DND-41 (cell line): ENCODE measurements at regions not wholly inside any gene's neighbourhood (a gene's known extent, or its start where the extent isn't known, plus 50 kb on each side); places are given as distances from the start of the nearest gene placed in this dataset.

Source experiments
- EZH2 ChIP-seq: IDR thresholded peaks from 3 replicates; pipeline ENCODE4 v1.6.1; 2012; ENCODE audit warnings: borderline replicate concordance, low read depth, mild to moderate bottlenecking, moderate library complexity, low read length, inconsistent platforms; ENCODE audit not compliant: severe bottlenecking
- TF ChIP-seq, protein P1 (sequence below): IDR thresholded peaks from 2 replicates; pipeline ENCODE4 v1.5.1; 2012; ENCODE audit warnings: borderline replicate concordance, low read length, moderate library complexity, mild to moderate bottlenecking; ENCODE audit not compliant: poor library complexity, severe bottlenecking; ENCODE audit errors: extremely low read depth

DNA sequence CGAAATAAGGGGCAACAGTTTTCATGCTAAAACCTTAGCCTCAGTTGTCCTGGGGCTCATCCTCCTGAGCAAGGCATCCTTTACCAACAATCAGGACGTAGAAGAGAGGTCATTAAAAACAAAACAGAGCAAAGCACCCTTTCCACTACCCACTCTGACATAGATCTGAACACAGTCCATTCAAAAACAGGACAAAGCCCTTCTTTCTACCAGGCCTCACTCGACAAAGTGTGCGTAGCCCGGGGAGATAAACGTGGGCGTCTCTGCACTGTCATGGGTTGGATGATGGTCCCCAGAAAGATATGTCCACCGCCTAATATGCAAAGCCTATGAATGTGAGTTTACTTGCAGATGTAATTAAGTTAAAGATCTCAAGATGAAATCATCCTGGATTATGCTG is 60.6 kb upstream of the TAS2R1 start:
- TF ChIP-seq, protein P1, sequence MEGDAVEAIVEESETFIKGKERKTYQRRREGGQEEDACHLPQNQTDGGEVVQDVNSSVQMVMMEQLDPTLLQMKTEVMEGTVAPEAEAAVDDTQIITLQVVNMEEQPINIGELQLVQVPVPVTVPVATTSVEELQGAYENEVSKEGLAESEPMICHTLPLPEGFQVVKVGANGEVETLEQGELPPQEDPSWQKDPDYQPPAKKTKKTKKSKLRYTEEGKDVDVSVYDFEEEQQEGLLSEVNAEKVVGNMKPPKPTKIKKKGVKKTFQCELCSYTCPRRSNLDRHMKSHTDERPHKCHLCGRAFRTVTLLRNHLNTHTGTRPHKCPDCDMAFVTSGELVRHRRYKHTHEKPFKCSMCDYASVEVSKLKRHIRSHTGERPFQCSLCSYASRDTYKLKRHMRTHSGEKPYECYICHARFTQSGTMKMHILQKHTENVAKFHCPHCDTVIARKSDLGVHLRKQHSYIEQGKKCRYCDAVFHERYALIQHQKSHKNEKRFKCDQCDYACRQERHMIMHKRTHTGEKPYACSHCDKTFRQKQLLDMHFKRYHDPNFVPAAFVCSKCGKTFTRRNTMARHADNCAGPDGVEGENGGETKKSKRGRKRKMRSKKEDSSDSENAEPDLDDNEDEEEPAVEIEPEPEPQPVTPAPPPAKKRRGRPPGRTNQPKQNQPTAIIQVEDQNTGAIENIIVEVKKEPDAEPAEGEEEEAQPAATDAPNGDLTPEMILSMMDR: no peak
- TF ChIP-seq EZH2: no peak
